ENCODE measurements at regions not wholly inside any gene's neighbourhood (a gene's known extent, or its start where the extent isn't known, plus 50 kb on each side); places are given as distances from the start of the nearest gene placed in this dataset.

- peaks cover 13% of the 10 kb centered on the region for H3K4me1 Mint-ChIP-seq
- H3K36me3 Mint-ChIP-seq (ENCODE audit: low read depth): no peaks in the 10 kb centered on the region
- DNase-seq: no peak
- H3K27ac Mint-ChIP-seq: no peak overlapping the region
- H3K27me3 ChIP-seq (ENCODE audit: control insufficient read depth, insufficient read depth, low read length, poor library complexity, severe bottlenecking): peaks cover 8% of the 10 kb centered on the region
- H3K9me3 ChIP-seq (ENCODE audit: control insufficient read depth, low read length): peaks cover 27% of the 10 kb centered on the region
- H3K9me3 Mint-ChIP-seq: peaks cover 19% of the 10 kb centered on the region
- H3K36me3 ChIP-seq (ENCODE audit: control insufficient read depth, insufficient read depth, low read length): no peaks in the 10 kb centered on the region
- H3K27ac ChIP-seq (ENCODE audit: low read depth, low read length): no peak overlapping the region
- no peak overlapping the region for H3K4me3 Mint-ChIP-seq
- 88 to 100% methylated on average over 2 to 3 of the region's 3 CpGs for WGBS, 2 experiments (ENCODE audit: insufficient coverage in 1 of 2, insufficient read length in 1 of 2)
- no peak overlapping the region for H3K4me3 ChIP-seq (ENCODE audit: low read length)
- H3K9ac ChIP-seq (ENCODE audit: extremely low read depth, low read length, poor library complexity, severe bottlenecking): no peak overlapping the region
- no peaks in the 10 kb centered on the region for H3K4me1 ChIP-seq (ENCODE audit: control insufficient read depth, insufficient read depth, low read length)
- peaks cover 11% of the 10 kb centered on the region for H3K27me3 Mint-ChIP-seq (ENCODE audit: insufficient read depth)
- TF ChIP-seq CTCF (conservative IDR thresholded peaks at IDR 0.05): no peak
These were observed 60.0 kb upstream of the TGIF1 start for GRCh38 chr18:3389977-3390376.

- Histone ChIP-seq H3K4me3 (ENCODE audit: low read length) (no peak overlapping the region), H3K9ac (ENCODE audit: extremely low read depth, low read length, poor library complexity, severe bottlenecking) (no peak overlapping the region), H3K36me3 (ENCODE audit: control insufficient read depth, insufficient read depth, low read length) (no peaks in the 10 kb centered on the region), H3K27ac (ENCODE audit: low read depth, low read length) (no peak overlapping the region), H3K4me1 (ENCODE audit: control insufficient read depth, insufficient read depth, low read length) (no peaks in the 10 kb centered on the region), H3K9me3 (ENCODE audit: control insufficient read depth, low read length) (peaks cover 30% of the 10 kb centered on the region), H3K27me3 (ENCODE audit: control insufficient read depth, insufficient read depth, low read length, poor library complexity, severe bottlenecking) (no peaks in the 10 kb centered on the region)
- H3K4me3 Mint-ChIP-seq: no peak overlapping the region
- no peaks in the 10 kb centered on the region for H3K36me3 Mint-ChIP-seq (ENCODE audit: low read depth)
- no peak for TF ChIP-seq CTCF (conservative IDR thresholded peaks at IDR 0.05)
- H3K27me3 Mint-ChIP-seq (ENCODE audit: insufficient read depth): no peaks in the 10 kb centered on the region
- WGBS, 2 experiments (ENCODE audit: insufficient coverage in 1 of 2, insufficient read length in 1 of 2): 89 to 100% methylated on average over 3 to 5 of the region's 5 CpGs
- H3K4me1 Mint-ChIP-seq: peaks cover 9% of the 10 kb centered on the region
- no peak overlapping the region for H3K27ac Mint-ChIP-seq
- DNase-seq: no peak
- peaks cover 22% of the 10 kb centered on the region for H3K9me3 Mint-ChIP-seq
These were observed 58.1 kb upstream of the TGIF1 start for GRCh38 chr18:3391704-3392466.

GRCh38 chr18:3392467-3392855 lies 57.5 kb upstream of the TGIF1 start:
- peaks cover 13% of the 10 kb centered on the region for H3K4me1 Mint-ChIP-seq
- no peaks in the 10 kb centered on the region for H3K36me3 Mint-ChIP-seq (ENCODE audit: low read depth)
- peaks cover 22% of the 10 kb centered on the region for H3K9me3 Mint-ChIP-seq
- H3K4me3 ChIP-seq (ENCODE audit: low read length): no peak overlapping the region
- H3K4me1 ChIP-seq (ENCODE audit: control insufficient read depth, insufficient read depth, low read length): no peaks in the 10 kb centered on the region
- no peak overlapping the region for H3K4me3 Mint-ChIP-seq
- no peak overlapping the region for H3K27ac Mint-ChIP-seq
- H3K9me3 ChIP-seq (ENCODE audit: control insufficient read depth, low read length): peaks cover 30% of the 10 kb centered on the region
- H3K9ac ChIP-seq (ENCODE audit: extremely low read depth, low read length, poor library complexity, severe bottlenecking): no peak overlapping the region
- no peaks in the 10 kb centered on the region for H3K27me3 ChIP-seq (ENCODE audit: control insufficient read depth, insufficient read depth, low read length, poor library complexity, severe bottlenecking)
- 73% methylated on average over 2 of the region's 2 CpGs; no CpG with 5 or more reads in 1 of the 2 experiments for WGBS, 2 experiments (ENCODE audit: insufficient coverage in 1 of 2, insufficient read length in 1 of 2)
- no peak for DNase-seq
- TF ChIP-seq CTCF (conservative IDR thresholded peaks at IDR 0.05): no peak
- no peaks in the 10 kb centered on the region for H3K27me3 Mint-ChIP-seq (ENCODE audit: insufficient read depth)
- no peaks in the 10 kb centered on the region for H3K36me3 ChIP-seq (ENCODE audit: control insufficient read depth, insufficient read depth, low read length)
- no peak overlapping the region for H3K27ac ChIP-seq (ENCODE audit: low read depth, low read length)

Measured in endodermal cell (in vitro differentiated cells).